ENCODE measurements at regions not wholly inside any gene's neighbourhood (a gene's known extent, or its start where the extent isn't known, plus 50 kb on each side); places are given as distances from the start of the nearest gene placed in this dataset.

GRCh38 chr3:156040041-156040440 is 80.3 kb upstream of the KCNAB1 start:
- TF ChIP-seq, protein P1, sequence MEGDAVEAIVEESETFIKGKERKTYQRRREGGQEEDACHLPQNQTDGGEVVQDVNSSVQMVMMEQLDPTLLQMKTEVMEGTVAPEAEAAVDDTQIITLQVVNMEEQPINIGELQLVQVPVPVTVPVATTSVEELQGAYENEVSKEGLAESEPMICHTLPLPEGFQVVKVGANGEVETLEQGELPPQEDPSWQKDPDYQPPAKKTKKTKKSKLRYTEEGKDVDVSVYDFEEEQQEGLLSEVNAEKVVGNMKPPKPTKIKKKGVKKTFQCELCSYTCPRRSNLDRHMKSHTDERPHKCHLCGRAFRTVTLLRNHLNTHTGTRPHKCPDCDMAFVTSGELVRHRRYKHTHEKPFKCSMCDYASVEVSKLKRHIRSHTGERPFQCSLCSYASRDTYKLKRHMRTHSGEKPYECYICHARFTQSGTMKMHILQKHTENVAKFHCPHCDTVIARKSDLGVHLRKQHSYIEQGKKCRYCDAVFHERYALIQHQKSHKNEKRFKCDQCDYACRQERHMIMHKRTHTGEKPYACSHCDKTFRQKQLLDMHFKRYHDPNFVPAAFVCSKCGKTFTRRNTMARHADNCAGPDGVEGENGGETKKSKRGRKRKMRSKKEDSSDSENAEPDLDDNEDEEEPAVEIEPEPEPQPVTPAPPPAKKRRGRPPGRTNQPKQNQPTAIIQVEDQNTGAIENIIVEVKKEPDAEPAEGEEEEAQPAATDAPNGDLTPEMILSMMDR (conservative IDR thresholded peaks at IDR 0.05) = no peak
- no peak for TF ChIP-seq ZFX (IDR thresholded peaks at IDR 0.05)

Measured in C4-2B (cell line).